ENCODE measurements at regions not wholly inside any gene's neighbourhood (a gene's known extent, or its start where the extent isn't known, plus 50 kb on each side); places are given as distances from the start of the nearest gene placed in this dataset.

DNA sequence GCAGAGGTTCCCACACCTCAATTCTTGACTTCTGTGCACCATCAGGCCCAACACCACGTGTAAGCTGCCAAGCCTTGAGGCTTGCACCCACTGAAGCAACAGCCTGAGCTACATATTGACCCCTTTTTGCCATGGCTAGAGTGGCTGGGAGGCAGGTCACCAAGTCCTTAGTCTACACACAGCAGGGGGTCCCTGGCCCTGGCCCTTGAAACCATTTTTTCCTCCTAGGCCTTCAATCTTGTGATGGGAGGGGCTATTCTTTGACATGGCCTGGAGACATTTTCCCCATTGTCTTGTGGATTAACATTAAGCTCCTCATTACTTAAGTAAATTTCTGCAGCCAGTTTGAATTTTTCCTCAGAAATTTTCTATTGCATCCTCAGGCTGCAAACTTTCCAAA lies 336.6 kb downstream of the IL15 start:
- no CpG with 5 or more reads among the region's 1 CpG for WGBS (ENCODE audit: insufficient coverage, low lambda C conversion rate)
- Histone ChIP-seq H3K4me3 (ENCODE audit: low read length) (no peak overlapping the region), H3K9me3 (ENCODE audit: control insufficient read depth, low read depth, low read length) (no peaks in the 10 kb centered on the region), H3K27me3 (ENCODE audit: control insufficient read depth, insufficient read depth, low read length) (no peaks in the 10 kb centered on the region), H3K27ac (ENCODE audit: low read length) (no peak overlapping the region), H3K4me1 (ENCODE audit: control insufficient read depth, insufficient read depth, low read length) (no peaks in the 10 kb centered on the region), H3K36me3 (ENCODE audit: control insufficient read depth, insufficient read depth, low read length) (no peaks in the 10 kb centered on the region)
- no peak for DNase-seq

Data from large intestine (tissue), 3 donors.